ENCODE measurements at regions not wholly inside any gene's neighbourhood (a gene's known extent, or its start where the extent isn't known, plus 50 kb on each side); places are given as distances from the start of the nearest gene placed in this dataset.

DNA sequence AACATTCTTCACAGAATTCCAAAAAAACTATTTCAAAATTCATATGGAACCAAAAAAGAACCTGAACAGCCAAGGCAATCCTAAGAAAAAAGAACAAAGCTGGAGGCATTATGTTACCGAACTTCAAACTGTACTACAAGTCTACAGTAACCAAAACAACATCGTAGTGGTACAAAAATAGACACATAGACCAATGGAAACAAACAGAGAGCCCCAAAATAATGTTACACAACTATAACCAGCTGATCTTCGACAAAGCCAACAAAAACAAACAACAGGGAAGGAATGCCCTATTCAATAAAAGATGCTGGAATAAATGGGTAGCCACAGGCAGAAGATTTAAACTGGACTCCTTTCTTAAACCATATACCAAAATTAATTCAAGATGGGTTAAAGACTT lies 1189.6 kb downstream of the PCDH18 start:
- DNase-seq, result no peak

DNA sequence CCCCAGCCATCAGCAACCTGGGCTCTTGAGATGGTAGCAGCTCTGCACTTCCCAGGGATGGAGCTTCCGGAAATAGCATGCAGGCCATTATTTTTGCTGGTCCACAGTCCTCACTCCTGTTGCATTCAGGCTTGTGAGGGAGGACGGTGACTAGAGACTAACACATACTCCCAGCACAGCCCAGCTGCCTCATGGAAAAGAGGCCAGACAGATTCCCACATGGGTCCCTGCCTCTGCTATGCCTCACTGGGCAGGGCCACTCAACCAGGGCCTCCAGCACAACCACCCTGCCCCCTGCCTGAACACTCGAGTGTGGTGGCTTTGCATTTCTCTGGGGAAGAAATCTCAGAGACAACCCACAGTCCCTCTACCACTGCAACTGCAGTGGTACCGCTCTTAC lies 1195.1 kb downstream of the PCDH18 start:
- DNase-seq, result no peak

GRCh38 chr4:136336479-136336878 lies 1195.8 kb downstream of the PCDH18 start:
- no peak for DNase-seq

GRCh38 chr4:136329042-136329662 lies 1203.1 kb downstream of the PCDH18 start:
- DNase-seq, result no peak

DNA sequence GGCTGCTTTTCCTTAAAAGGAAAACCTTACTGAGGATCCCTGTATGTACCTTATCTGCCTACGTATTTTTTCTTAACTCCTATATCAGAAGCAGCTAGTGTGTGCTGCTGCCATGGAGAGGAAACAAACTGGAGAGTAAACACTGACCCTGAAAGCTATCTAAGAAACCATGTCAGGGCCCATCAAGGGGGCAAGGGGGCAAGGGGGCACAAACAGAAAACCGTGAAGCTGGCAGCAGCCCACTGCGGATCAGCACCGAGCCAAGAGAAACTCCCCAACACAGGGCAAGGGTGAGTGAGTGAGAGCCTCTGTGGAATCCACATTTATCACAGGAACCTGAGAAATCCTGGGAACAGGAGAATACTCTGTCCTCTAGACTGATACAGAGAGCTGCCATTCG lies 1204.2 kb downstream of the PCDH18 start:
- no peak for DNase-seq

- no peak for DNase-seq
Measured at GRCh38 chr4:136320465-136320813, 1211.9 kb downstream of the PCDH18 start.

- no peak for DNase-seq
Measured at GRCh38 chr4:136319789-136320464, 1212.4 kb downstream of the PCDH18 start.

DNA sequence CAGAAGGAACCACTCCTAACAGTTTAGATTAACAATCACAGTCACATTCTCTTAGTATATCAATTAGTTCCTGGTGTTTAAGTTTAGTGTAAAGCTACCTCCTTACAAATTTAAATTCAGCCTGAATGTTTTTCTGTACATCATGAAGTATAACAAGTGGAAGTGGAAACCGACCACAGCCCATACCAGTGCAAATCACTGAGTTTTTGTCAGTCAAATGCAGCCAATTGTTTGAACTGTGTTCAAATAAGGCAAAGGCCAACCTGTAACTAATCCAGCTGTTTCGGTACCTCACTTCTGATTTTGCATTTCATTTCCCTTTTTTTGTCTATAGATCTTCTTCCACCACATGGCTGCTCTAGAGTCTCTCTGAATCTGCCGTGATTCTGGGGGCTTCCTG lies 1215.3 kb downstream of the PCDH18 start:
- DNase-seq, result no peak

DNA sequence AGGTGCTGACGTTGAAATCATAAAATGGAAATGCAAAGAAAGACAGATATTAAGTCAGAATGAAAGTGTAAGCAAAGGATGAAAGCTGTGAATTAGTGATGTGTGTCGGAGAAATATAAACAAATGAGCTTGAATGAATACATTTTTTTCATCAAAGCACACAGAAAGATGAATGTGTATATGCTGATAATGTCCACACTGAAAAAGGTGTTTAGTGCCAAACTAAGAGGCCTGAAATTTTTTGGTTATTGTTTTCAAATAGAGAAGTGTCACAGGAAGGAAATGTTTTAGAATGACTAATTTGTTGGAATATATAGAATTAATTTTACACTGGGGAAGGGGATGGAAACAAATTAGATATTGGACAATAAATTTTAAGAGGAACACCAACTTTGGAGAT lies 1217.6 kb downstream of the PCDH18 start:
- DNase-seq, result no peak

- no peak for DNase-seq
Measured at GRCh38 chr4:136311774-136312173, 1220.5 kb downstream of the PCDH18 start.

DNA sequence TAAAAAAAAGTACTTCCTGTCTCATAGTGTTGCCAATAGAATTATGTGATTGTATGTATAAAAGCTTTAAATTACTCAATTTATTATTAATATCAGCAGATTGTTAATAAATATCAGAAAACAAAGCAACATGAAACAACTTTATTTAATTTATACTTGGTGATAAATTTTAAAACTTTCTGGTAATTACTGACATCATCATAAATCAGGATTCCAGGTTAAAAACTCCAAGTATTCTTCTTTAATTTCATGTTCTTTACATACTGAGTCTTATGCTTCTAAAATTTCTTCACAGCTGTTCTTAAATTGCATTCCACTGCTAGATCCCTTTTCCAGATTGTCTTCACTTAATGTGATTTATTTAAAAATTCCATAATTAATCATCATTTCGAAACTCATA lies 1224.5 kb downstream of the PCDH18 start:
- no peak for DNase-seq

GRCh38 chr4:136306361-136306760 lies 1225.9 kb downstream of the PCDH18 start:
- DNase-seq, result no peak

- DNase-seq, result no peak
Measured at GRCh38 chr4:136302566-136302965, 1229.7 kb downstream of the PCDH18 start.

- no peak for DNase-seq
Measured at GRCh38 chr4:136301749-136302495, 1230.4 kb downstream of the PCDH18 start.

DNA sequence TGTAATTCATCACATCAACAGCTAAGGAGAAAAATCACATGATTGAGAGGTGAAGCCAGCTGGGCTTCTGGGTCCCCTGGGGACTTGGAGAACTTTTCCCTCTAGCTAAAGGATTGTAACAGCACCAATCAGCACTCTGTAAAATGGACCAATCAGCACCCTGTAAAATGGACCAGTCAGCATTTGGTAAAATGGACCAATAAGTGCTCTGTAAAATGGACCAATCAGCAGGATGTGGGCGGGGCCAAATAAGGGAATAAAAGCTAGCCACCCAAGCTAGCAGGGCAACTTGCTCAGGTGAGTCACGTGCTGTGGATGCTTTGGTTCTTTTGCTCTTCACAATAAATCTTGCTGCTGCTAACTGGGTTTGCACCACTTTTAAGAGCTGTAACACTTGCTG lies 1248.3 kb downstream of the PCDH18 start:
- DNase-seq, result no peak

DNA sequence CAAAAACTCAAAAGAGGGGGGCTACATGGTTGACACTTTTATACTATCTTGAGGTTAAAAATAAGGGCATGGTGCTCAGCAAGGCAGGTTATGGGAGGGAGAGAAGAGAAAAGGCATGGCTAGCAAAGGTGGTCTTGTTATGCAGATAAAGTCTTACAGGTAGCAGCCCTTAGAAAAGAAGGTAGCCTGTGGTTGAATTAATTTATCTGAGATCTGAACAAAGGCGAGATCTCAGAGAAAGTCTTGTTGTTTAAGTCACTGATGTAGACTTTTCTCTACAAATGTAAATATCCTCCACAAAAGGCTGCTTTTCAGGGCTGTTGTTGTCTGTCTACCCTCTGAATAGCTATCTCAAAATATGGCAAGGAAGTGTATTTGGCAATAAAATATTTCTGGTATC lies 1250.4 kb downstream of the PCDH18 start:
- DNase-seq, result no peak

GRCh38 chr4:136281307-136281706 lies 1251.0 kb downstream of the PCDH18 start:
- no peak for DNase-seq

DNA sequence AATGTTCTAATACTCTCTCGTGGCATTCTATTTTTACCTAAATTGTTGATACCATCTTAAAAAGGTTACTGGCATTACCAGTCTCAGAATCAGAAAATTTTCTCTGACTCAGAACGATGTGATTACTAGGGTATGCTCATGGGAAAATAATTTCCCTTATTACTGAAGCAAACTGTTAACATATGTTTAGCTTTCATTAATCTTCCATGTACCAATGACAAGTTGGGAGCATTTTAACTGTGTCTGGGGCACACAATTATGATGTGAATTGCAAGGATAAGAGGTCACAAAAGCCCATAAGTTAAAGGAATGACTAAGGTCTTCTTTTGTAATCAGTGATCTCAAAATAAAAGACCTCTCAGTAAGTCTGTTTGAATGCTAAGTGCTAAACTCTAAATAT lies 1254.6 kb downstream of the PCDH18 start:
- no peak for DNase-seq

DNA sequence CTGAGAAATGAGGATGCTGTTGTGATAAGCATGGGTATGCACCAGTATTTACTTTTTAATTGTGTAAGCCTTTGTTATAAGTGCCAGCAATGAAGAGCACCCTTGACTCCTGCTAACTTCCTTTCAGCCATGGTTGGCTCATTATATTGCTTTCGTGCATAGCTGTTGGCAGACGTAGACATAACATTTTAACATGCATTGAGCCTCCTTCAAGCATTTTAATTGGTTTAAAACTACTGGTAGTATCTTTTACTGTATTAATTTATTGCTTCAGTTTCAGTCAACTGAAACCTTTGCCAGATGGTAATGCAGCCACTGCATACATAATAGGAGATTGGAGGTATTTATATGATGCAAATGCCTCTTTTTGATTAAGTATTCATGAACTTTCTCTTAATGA lies 1285.4 kb downstream of the PCDH18 start:
- no peak for DNase-seq

DNA sequence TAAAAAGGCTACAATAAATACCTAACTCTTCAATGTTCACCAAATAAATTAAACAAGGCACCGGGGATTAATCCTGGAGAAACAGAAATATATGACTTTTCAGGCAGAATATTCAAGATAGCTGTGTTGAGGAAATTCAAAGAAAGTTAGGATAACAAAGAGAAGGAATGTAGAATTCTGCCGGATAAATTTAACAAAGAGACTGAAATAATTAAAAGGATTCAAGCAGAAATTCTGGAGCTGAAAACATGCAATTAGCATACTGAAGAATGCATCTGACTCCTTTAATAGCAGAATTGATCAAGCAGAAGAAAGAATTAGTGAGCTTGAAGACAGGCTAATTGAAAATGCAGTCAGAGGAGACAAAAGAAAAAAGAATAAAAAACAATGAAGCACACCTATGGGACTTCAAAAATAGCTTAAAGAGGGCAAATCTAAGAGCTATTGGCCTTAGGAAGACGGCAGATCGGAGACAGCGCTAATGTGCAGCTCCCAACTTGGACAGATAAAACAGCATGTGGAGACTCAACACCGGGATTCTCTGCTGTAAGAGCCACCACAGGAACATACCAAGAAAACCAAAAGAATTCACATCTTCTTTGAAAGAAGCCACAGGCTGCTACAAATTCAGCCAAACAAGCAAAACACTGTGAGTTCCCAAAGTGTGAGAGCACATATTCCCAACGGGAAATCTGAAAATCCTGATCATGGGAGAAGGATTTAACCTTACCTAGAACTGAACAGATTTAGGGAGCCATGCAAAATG lies 1290.9 kb downstream of the PCDH18 start:
- no peak for DNase-seq

DNA sequence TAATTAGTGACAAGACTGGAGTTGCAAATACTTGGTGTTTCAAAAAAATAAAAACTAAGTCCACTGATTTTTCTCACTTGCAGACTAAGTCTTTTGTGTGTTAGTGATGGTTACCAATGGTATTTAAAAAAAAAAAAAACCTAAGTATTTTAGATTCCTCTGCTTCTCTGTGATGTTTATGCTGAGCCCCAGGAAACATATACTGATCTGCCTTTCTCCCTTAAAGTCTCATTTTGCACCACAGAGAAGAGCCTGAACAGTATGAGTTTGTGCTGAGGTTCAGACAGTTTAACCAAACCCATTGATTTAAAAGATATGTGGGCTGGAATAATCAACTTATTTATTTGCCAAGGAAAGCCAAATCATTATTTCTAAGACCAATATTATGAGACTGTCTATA lies 1305.0 kb downstream of the PCDH18 start:
- DNase-seq, result no peak

GRCh38 chr4:136219592-136220125 lies 1312.6 kb downstream of the PCDH18 start:
- no peak for DNase-seq

DNA sequence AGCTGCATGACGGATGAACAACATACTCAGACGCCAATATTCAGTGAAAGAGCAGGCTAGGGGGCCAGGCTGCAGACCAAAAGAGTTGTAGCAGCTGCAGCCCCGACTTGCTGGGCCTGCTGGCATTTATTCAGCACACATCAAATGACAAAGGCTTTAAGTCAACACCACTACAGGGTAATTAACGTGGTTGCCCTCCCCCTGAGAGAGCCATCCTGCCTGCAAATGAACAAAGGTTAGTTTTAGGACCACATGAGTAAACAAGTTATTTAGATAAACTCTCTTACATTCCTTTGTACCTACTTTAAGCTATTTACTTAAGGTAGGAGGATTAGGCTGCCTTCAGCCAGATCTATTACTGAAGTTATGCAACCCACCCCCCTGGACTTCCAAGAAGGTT lies 1329.1 kb downstream of the PCDH18 start:
- no peak for DNase-seq
